ENCODE measurements at regions not wholly inside any gene's neighbourhood (a gene's known extent, or its start where the extent isn't known, plus 50 kb on each side); places are given as distances from the start of the nearest gene placed in this dataset.

DNA sequence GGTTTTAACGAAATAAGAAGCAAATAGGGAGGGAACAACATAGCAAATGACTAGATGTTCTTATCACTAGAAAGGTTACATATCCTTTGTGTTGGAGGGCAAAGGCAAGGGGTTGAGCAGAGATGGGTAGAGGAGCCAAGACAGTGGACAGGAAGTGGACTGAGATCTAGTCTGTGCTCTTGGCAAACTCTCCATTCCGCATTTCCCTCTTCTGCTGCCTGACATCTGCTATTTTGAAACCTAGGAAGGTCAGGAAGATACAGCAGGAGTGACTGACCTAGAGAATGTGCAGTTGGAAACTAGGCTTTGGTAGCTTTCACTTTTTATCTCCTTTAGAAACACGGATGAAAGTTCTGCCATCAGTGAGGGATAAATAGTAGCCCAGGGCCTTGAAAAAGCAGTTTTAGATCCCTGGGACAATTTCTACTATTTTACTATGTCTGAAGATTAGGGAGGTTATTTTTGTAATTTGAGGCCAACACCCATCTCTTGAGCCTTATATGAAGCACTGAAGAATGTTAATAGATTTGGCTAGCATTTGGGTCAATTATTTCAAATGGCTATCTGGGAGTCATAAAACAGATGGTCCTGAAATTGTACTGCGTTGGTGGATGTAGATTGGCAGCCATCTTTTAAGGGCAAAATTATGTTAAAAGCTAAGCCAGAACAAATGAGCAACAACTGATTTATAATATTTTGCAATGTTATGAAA lies 410.3 kb downstream of the PCNX1 start:
- H3K9me3 ChIP-seq: peaks cover 3% of the 10 kb centered on the region
- H3K4me3 ChIP-seq: no peak overlapping the region
- peaks cover 4 to 13% of the 10 kb centered on the region in 2 donors for H3K4me1 ChIP-seq (ENCODE audit: control insufficient read depth in 1 of 2, low read depth in 2 of 2)
- H3K27ac ChIP-seq: no peak overlapping the region
- no peaks in the 10 kb centered on the region for H3K27me3 ChIP-seq (replicated peaks; ENCODE audit: insufficient read depth)
- TF ChIP-seq CTCF (IDR thresholded peaks at IDR 0.05): no peak
- no peaks in the 10 kb centered on the region for H3K36me3 ChIP-seq
- ATAC-seq (ENCODE audit: insufficient number of reproducible peaks, low FRiP score, low read depth): no peak
- DNase-seq (ENCODE audit: low spot score): no peak

DNA sequence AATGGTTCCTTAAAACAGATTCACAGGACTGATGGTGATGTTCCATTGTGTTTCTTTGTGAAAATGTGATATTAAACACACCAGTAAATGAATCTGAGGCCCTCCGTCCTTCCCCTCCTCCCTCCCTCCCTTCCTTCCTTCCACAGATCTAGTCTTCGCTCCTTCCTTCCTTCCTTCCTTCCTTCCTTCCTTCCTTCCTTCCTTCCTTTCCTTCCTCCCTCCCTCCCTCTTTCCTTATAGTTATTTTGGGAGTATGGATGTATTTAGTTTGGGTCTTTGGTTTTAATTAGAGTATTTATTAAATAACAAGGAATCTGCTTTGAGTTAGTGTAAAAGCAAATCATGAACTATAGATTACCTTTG lies 410.8 kb downstream of the PCNX1 start:
- DNase-seq (ENCODE audit: low spot score) (no peak), ATAC-seq (ENCODE audit: insufficient number of reproducible peaks, low FRiP score, low read depth) (no peak)
- TF ChIP-seq CTCF (IDR thresholded peaks at IDR 0.05): no peak
- peaks cover 3% of the 10 kb centered on the region for H3K9me3 ChIP-seq
- H3K27me3 ChIP-seq (replicated peaks; ENCODE audit: insufficient read depth): no peaks in the 10 kb centered on the region
- peaks cover 9 to 18% of the 10 kb centered on the region in 2 donors for H3K4me1 ChIP-seq (ENCODE audit: control insufficient read depth in 1 of 2, low read depth in 2 of 2)
- H3K27ac ChIP-seq: no peak overlapping the region
- H3K36me3 ChIP-seq: no peaks in the 10 kb centered on the region
- no peak overlapping the region for H3K4me3 ChIP-seq

DNA sequence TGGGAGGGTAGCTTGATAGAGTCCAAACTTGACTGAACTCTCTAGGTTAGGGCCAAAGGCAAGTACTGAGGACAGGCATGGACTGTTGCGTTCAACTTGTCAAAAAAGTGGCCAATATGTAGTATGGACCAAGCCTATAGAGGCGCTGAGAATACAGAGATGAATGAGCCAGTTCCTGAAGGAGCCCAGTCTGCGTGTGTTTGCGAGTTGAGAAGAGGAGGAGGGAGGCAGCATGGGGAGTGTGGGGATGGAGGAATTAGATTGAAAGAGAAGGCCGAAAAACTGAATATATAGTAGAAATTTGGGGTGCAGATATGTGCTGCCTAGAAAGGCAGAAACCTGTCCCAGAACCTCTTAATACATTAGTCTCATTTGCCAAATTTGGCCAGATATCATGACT lies 412.4 kb downstream of the PCNX1 start:
- Histone ChIP-seq H3K4me3 (peak overlapping the region; percentile 97), H3K9me3 (no peaks in the 10 kb centered on the region), H3K4me1 (ENCODE audit: control insufficient read depth in 1 of 2, low read depth in 2 of 2) (peaks cover 17 to 22% of the 10 kb centered on the region in 2 donors), H3K27me3 (replicated peaks; ENCODE audit: insufficient read depth) (no peaks in the 10 kb centered on the region), H3K27ac (peak overlapping the region in 1 of 2 donors; percentile 99), H3K36me3 (no peaks in the 10 kb centered on the region)
- no peak for DNase-seq (ENCODE audit: low spot score)
- TF ChIP-seq CTCF (IDR thresholded peaks at IDR 0.05): no peak
- ATAC-seq (ENCODE audit: insufficient number of reproducible peaks, low FRiP score, low read depth): no peak

GRCh38 chr14:71320107-71320733 lies 413.0 kb downstream of the PCNX1 start, which contains the start of gene SIPA1L1:
SIPA1L1 (plus strand) TSS chr14:71320476.
- Histone ChIP-seq H3K4me1 (ENCODE audit: control insufficient read depth in 1 of 2, low read depth in 2 of 2) (peaks cover 17 to 22% of the 10 kb centered on the region in 2 donors), H3K27ac (peak within 1 kb of the TSS; percentile 97 to 99), H3K9me3 (no peaks in the 10 kb centered on the region), H3K4me3 (peak within 1 kb of the TSS; percentile 97), H3K27me3 (replicated peaks; ENCODE audit: insufficient read depth) (no peaks in the 10 kb centered on the region), H3K36me3 (no peaks in the 10 kb centered on the region)
- ATAC-seq (ENCODE audit: insufficient number of reproducible peaks, low FRiP score, low read depth) (peak; percentile 97), DNase-seq (ENCODE audit: low spot score) (peak; percentile 88)
- TF ChIP-seq CTCF (IDR thresholded peaks at IDR 0.05): no peak

GRCh38 chr14:71320734-71321573 lies 413.7 kb downstream of the PCNX1 start:
- H3K27ac ChIP-seq: peak overlapping the region; percentile 97 to 99
- peak overlapping the region; percentile 97 for H3K4me3 ChIP-seq
- no peaks in the 10 kb centered on the region for H3K27me3 ChIP-seq (replicated peaks; ENCODE audit: insufficient read depth)
- no peaks in the 10 kb centered on the region for H3K36me3 ChIP-seq
- no peak for TF ChIP-seq CTCF (IDR thresholded peaks at IDR 0.05)
- no peaks in the 10 kb centered on the region for H3K9me3 ChIP-seq
- ATAC-seq (ENCODE audit: insufficient number of reproducible peaks, low FRiP score, low read depth) (peak; percentile 47), DNase-seq (ENCODE audit: low spot score) (no peak)
- H3K4me1 ChIP-seq (ENCODE audit: control insufficient read depth in 1 of 2, low read depth in 2 of 2): peaks cover 17 to 22% of the 10 kb centered on the region in 2 donors
